Endothelial cell of umbilical vein (primary cell): ENCODE measurements at regions not wholly inside any gene's neighbourhood (a gene's known extent, or its start where the extent isn't known, plus 50 kb on each side); places are given as distances from the start of the nearest gene placed in this dataset.

ENCODE experiments used
- EZH2 ChIP-seq: IDR thresholded peaks from 2 replicates; pipeline ENCODE4 v1.6.1; 2012; ENCODE audit warnings: borderline replicate concordance, low read depth, mild to moderate bottlenecking, moderate library complexity, low read length, inconsistent platforms; ENCODE audit not compliant: severe bottlenecking
- FOS ChIP-seq: IDR thresholded peaks from 2 replicates; pipeline ENCODE4 v1.6.1; 2011; ENCODE audit warnings: mild to moderate bottlenecking, low read length, moderate library complexity, borderline replicate concordance; ENCODE audit not compliant: insufficient read depth
- JUN ChIP-seq: IDR thresholded peaks from 2 replicates; pipeline ENCODE4 v1.6.1; 2011; ENCODE audit warnings: borderline replicate concordance, low read depth; ENCODE audit not compliant: insufficient read length, insufficient read depth
- MYC ChIP-seq: IDR thresholded peaks from one replicate; pipeline ENCODE4 v1.6.1; 2011; ENCODE audit warnings: mild to moderate bottlenecking, low read depth, low read length
- POLR2A ChIP-seq: IDR thresholded peaks from 2 replicates; pipeline ENCODE4 v1.6.1; 2012; ENCODE audit warnings: low read depth, mild to moderate bottlenecking, control low read depth, low read length
- POLR2AphosphoS5 ChIP-seq: IDR thresholded peaks from 2 replicates; pipeline ENCODE4 v1.6.1; 2012; ENCODE audit warnings: low read depth, mild to moderate bottlenecking, control low read depth, low read length, moderate library complexity; ENCODE audit not compliant: insufficient read depth
- TF ChIP-seq, protein P1 (sequence below), 2 donors: IDR thresholded peaks; 1 replicate in 1 of 2; 2 replicates in 1 of 2; pipeline ENCODE4 v1.5.1; 2011; ENCODE audit warnings: low read length in 2 of 2, mild to moderate bottlenecking in 2 of 2, moderate library complexity in 2 of 2, control low read depth in 1 of 2, inconsistent platforms in 1 of 2, low read depth in 1 of 2; ENCODE audit not compliant: insufficient read depth in 1 of 2; ENCODE audit errors: extremely low read depth in 1 of 2
- TF ChIP-seq, protein P2 (sequence below): IDR thresholded peaks from 2 replicates; pipeline ENCODE4 v1.6.1; 2011; ENCODE audit not compliant: insufficient read depth, insufficient read length

DNA sequence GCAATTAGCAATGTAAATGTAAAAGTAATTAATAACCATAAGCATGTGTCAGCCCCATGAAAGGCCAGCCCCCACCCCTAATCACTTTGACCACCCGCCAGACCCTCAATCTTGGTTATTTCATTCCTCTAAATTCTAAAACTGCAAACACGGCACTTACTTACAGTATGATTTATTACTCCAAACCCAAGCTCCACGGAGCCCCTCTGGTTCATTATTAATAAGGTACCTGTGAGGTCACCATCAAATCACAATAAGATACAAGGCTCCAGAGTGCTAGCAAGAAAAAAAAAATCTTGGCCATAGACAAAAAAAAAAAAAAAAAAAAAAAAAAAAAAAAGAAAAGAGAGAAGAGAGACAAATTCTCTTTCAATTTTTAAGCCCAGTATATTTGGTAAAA is 879.5 kb downstream of the TDRD15 start:
- TF ChIP-seq, protein P1, sequence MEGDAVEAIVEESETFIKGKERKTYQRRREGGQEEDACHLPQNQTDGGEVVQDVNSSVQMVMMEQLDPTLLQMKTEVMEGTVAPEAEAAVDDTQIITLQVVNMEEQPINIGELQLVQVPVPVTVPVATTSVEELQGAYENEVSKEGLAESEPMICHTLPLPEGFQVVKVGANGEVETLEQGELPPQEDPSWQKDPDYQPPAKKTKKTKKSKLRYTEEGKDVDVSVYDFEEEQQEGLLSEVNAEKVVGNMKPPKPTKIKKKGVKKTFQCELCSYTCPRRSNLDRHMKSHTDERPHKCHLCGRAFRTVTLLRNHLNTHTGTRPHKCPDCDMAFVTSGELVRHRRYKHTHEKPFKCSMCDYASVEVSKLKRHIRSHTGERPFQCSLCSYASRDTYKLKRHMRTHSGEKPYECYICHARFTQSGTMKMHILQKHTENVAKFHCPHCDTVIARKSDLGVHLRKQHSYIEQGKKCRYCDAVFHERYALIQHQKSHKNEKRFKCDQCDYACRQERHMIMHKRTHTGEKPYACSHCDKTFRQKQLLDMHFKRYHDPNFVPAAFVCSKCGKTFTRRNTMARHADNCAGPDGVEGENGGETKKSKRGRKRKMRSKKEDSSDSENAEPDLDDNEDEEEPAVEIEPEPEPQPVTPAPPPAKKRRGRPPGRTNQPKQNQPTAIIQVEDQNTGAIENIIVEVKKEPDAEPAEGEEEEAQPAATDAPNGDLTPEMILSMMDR (IDR thresholded peaks at IDR 0.05; ENCODE audit: extremely low read depth in 1 of 2, insufficient read depth in 1 of 2, low read depth in 1 of 2, low read length in 2 of 2), result no peak
- TF ChIP-seq MYC (no peak), FOS (no peak), POLR2A (no peak), EZH2 (no peak), POLR2AphosphoS5 (no peak), JUN (no peak)
- TF ChIP-seq, protein P2, sequence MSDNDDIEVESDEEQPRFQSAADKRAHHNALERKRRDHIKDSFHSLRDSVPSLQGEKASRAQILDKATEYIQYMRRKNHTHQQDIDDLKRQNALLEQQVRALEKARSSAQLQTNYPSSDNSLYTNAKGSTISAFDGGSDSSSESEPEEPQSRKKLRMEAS, result no peak
